ENCODE measurements at regions not wholly inside any gene's neighbourhood (a gene's known extent, or its start where the extent isn't known, plus 50 kb on each side); places are given as distances from the start of the nearest gene placed in this dataset.

DNA sequence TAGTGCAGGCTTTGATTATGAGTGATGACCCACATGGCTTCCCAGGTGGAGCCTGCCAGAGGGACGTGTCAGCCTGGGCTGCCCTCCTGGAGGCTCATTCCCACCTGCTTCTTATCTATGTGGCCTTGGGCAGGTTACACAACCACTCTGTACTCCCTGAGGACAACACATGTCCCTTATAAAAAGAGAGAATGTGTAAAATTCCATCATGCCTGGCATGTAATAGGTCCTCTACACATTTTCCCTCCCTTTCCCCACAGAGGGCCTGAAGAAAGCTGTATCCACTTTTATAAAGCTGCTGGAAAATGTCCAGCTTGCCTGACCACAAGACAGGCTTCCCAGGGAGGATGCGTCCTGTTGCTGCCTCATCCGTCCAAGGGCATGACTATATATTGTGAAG, 55.0 kb upstream of the VSTM5 start:
- TF ChIP-seq POLR2A (IDR thresholded peaks at IDR 0.05) (no peak), EP300 (IDR thresholded peaks at IDR 0.05) (no peak), POLR2AphosphoS5 (IDR thresholded peaks at IDR 0.05) (no peak)
- TF ChIP-seq, protein P1, sequence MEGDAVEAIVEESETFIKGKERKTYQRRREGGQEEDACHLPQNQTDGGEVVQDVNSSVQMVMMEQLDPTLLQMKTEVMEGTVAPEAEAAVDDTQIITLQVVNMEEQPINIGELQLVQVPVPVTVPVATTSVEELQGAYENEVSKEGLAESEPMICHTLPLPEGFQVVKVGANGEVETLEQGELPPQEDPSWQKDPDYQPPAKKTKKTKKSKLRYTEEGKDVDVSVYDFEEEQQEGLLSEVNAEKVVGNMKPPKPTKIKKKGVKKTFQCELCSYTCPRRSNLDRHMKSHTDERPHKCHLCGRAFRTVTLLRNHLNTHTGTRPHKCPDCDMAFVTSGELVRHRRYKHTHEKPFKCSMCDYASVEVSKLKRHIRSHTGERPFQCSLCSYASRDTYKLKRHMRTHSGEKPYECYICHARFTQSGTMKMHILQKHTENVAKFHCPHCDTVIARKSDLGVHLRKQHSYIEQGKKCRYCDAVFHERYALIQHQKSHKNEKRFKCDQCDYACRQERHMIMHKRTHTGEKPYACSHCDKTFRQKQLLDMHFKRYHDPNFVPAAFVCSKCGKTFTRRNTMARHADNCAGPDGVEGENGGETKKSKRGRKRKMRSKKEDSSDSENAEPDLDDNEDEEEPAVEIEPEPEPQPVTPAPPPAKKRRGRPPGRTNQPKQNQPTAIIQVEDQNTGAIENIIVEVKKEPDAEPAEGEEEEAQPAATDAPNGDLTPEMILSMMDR (IDR thresholded peaks at IDR 0.05): no peak
